ENCODE measurements at regions not wholly inside any gene's neighbourhood (a gene's known extent, or its start where the extent isn't known, plus 50 kb on each side); places are given as distances from the start of the nearest gene placed in this dataset.

- TF ChIP-seq CTCF (conservative IDR thresholded peaks at IDR 0.05) (no peak), EZH2 (IDR thresholded peaks at IDR 0.05; ENCODE audit: low read depth) (no peak)
- intact Hi-C loops (cut with micrococcal nuclease; ENCODE audit: unreplicated experiment), result loop anchor here (1.0 to 5.0 kb wide), 2 partner anchors 46 to 64 kb away; partner anchors contain the start of gene FMR1
- no peaks in the 10 kb centered on the region for H3K9me3 ChIP-seq (ENCODE audit: insufficient read depth, low read depth)
- peak overlapping the region; percentile 17 for H3K4me2 ChIP-seq
- H2AFZ ChIP-seq, result peak overlapping the region; percentile 20; the same call in 1 of the 2 replicates
- DNase-seq, result peak; percentile 66 to 68
- no peaks in the 10 kb centered on the region for H3F3A ChIP-seq (ENCODE audit: insufficient read depth, low read depth)
- ChIA-PET POLR2A (ENCODE audit: unreplicated experiment) (no interaction called here), CTCF (interaction anchor here (0.7 kb wide), 1 partner anchor 9 kb away, joined by 3 read pairs; no protein-coding TSS in a partner anchor)
- H3K27ac ChIP-seq, result no peak overlapping the region
- H3K79me2 ChIP-seq (ENCODE audit: low read depth), result no peaks in the 10 kb centered on the region
- no peak overlapping the region for H3K4me3 ChIP-seq
- 0 out of 2 replicates have a peak, but pooled peaks cover 5% of the 10 kb centered on the region for H3K4me1 ChIP-seq (replicated peaks; ENCODE audit: insufficient read depth)
- H4K20me1 ChIP-seq (ENCODE audit: insufficient read depth), result no peaks in the 10 kb centered on the region
- 0 out of 2 replicates have a peak, but pooled peaks cover 3% of the 10 kb centered on the region for H3K9me2 ChIP-seq (ENCODE audit: insufficient read depth)
- H3K36me3 ChIP-seq (ENCODE audit: low read depth), result no peaks in the 10 kb centered on the region
- no TSS peak for BruUV-seq (replicated peaks)
- no peaks in the 10 kb centered on the region for H3K27me3 ChIP-seq (ENCODE audit: insufficient read depth, low read depth)
Observed at GRCh38 chrX:147847999-147848398, 63.7 kb upstream of the FMR1 start.

- ChIA-PET POLR2A (ENCODE audit: unreplicated experiment) (no interaction called here), CTCF (interaction anchor here (0.7 kb wide), 1 partner anchor 10 kb away, joined by 3 read pairs; no protein-coding TSS in a partner anchor)
- TF ChIP-seq CTCF (conservative IDR thresholded peaks at IDR 0.05), result no peak
- no peak for TF ChIP-seq EZH2 (IDR thresholded peaks at IDR 0.05; ENCODE audit: low read depth)
- no TSS peak for BruUV-seq (replicated peaks)
- Histone ChIP-seq H3K79me2 (ENCODE audit: low read depth) (no peaks in the 10 kb centered on the region), H3K4me3 (no peak overlapping the region), H3K4me1 (replicated peaks; ENCODE audit: insufficient read depth) (0 out of 2 replicates have a peak, but pooled peaks cover 5% of the 10 kb centered on the region), H3K36me3 (ENCODE audit: low read depth) (no peaks in the 10 kb centered on the region), H4K20me1 (ENCODE audit: insufficient read depth) (no peaks in the 10 kb centered on the region), H3K9me3 (ENCODE audit: insufficient read depth, low read depth) (no peaks in the 10 kb centered on the region), H2AFZ (peak overlapping the region; percentile 20; the same call in 1 of the 2 replicates), H3K27ac (no peak overlapping the region), H3K9me2 (ENCODE audit: insufficient read depth) (0 out of 2 replicates have a peak, but pooled peaks cover 5% of the 10 kb centered on the region), H3F3A (ENCODE audit: insufficient read depth, low read depth) (no peaks in the 10 kb centered on the region), H3K4me2 (peak overlapping the region; percentile 17), H3K27me3 (ENCODE audit: insufficient read depth, low read depth) (no peaks in the 10 kb centered on the region)
- DNase-seq, result no peak
- intact Hi-C loops (cut with micrococcal nuclease; ENCODE audit: unreplicated experiment), result loop anchor here (1.0 to 5.0 kb wide), 2 partner anchors 46 to 64 kb away; partner anchors contain the start of gene FMR1
Observed at GRCh38 chrX:147848543-147849443, 62.9 kb upstream of the FMR1 start.

GRCh38 chrX:147850875-147851274 is 60.8 kb upstream of the FMR1 start:
- TF ChIP-seq EZH2 (IDR thresholded peaks at IDR 0.05; ENCODE audit: low read depth) (no peak), CTCF (conservative IDR thresholded peaks at IDR 0.05) (no peak)
- H3K9me3 ChIP-seq (ENCODE audit: insufficient read depth, low read depth), result no peaks in the 10 kb centered on the region
- H3K4me2 ChIP-seq, result no peak overlapping the region

More at GRCh38 chrX:147850875-147851274, 60.8 kb upstream of the FMR1 start:
- no peak for DNase-seq
- Histone ChIP-seq H3F3A (ENCODE audit: insufficient read depth, low read depth) (no peaks in the 10 kb centered on the region), H3K4me3 (no peak overlapping the region), H3K27me3 (ENCODE audit: insufficient read depth, low read depth) (no peaks in the 10 kb centered on the region), H3K27ac (no peak overlapping the region), H4K20me1 (ENCODE audit: insufficient read depth) (no peaks in the 10 kb centered on the region), H2AFZ (no peak overlapping the region), H3K9me2 (ENCODE audit: insufficient read depth) (0 out of 2 replicates have a peak, but pooled peaks cover 5% of the 10 kb centered on the region), H3K4me1 (replicated peaks; ENCODE audit: insufficient read depth) (0 out of 2 replicates have a peak, but pooled peaks cover 5% of the 10 kb centered on the region), H3K79me2 (ENCODE audit: low read depth) (no peaks in the 10 kb centered on the region), H3K36me3 (ENCODE audit: low read depth) (no peaks in the 10 kb centered on the region)
- ChIA-PET POLR2A (ENCODE audit: unreplicated experiment) (no interaction called here), CTCF (no interaction called here)
- intact Hi-C loops (cut with micrococcal nuclease; ENCODE audit: unreplicated experiment), result no loop called here
- BruUV-seq (replicated peaks), result no TSS peak
